Skeletal muscle tissue (tissue), 4 donors: ENCODE measurements at regions not wholly inside any gene's neighbourhood (a gene's known extent, or its start where the extent isn't known, plus 50 kb on each side); places are given as distances from the start of the nearest gene placed in this dataset. TPM values are rescaled to one million over a fixed set of nuclear protein-coding genes. Genes with fewer than 3 reads are reported as not detected.
A peak's percentile ranks its signal among the peaks of the same experiment; 100 is the strongest.
"Not testable (repeated sequence)": the region's sequence is repeated elsewhere in the genome, so short reads cannot be mapped to it uniquely, and the experiment has no call there.

Source experiments
- H3K27ac ChIP-seq: one replicate; pipeline ENCODE4 v1.7.0; 2013; ENCODE audit warnings: mild to moderate bottlenecking, low read depth, low read length, inconsistent platforms
- H3K27me3 ChIP-seq, 3 donors: one replicate each; pipeline ENCODE4 v1.7.0; 2013; ENCODE audit warnings: low read length in 3 of 3; ENCODE audit not compliant: control insufficient read depth in 3 of 3, insufficient read depth in 3 of 3
- H3K36me3 ChIP-seq, 3 donors: one replicate each; pipeline ENCODE4 v1.7.0; 2013; ENCODE audit warnings: low read length in 3 of 3; ENCODE audit not compliant: control insufficient read depth in 3 of 3, insufficient read depth in 3 of 3
- H3K4me1 ChIP-seq, 3 donors: one replicate each; pipeline ENCODE4 v1.7.0; 2013; ENCODE audit warnings: low read length in 3 of 3, mild to moderate bottlenecking in 3 of 3; ENCODE audit not compliant: control insufficient read depth in 3 of 3, insufficient read depth in 3 of 3
- H3K4me3 ChIP-seq, 3 donors: one replicate each; pipeline ENCODE4 v1.7.0; 2013; ENCODE audit warnings: low read length in 3 of 3
- H3K9ac ChIP-seq, 3 donors: one replicate each; pipeline ENCODE4 v1.7.0; 2013; ENCODE audit warnings: low read length in 3 of 3, mild to moderate bottlenecking in 3 of 3, moderate library complexity in 2 of 3, low read depth in 1 of 3
- H3K9me3 ChIP-seq, 3 donors: one replicate each; pipeline ENCODE4 v1.7.0; 2013; ENCODE audit warnings: low read length in 3 of 3; ENCODE audit not compliant: control insufficient read depth in 3 of 3
- small RNA-seq: library from RNA; depleted of rRNA; stranded (forward); fragments of <200 nt; gene quantifications from one replicate; pipeline ENCODE3, GENCODE V24; 2014
- donor health status: Osteomylitis.

DNA sequence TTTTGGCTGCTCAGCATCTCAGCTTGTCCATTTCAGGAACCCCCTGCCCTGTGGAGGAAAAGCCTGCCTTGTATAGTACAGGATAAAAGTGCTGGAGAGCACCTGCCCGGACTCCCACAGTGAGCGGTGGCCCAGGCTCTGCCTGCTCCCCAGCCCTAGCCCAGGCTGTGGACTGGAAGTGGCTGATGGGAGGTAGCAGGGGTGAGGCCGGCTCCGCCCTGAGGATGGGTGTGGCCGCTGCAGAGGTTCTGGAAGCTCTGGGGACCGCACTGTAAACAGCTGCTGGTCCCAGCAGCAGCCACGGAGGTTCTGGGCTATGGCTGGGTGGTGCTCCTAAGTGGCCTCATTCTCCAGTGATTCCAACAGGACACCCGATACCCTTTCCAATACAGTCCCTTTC is 56.6 kb upstream of the HELT start:
- no peak overlapping the region for H3K27ac ChIP-seq
- peaks cover 16 to 18% (median 16%) of the 10 kb centered on the region in 3 donors for H3K4me1 ChIP-seq
- H3K9ac ChIP-seq: no peak overlapping the region
- H3K9me3 ChIP-seq: no peaks in the 10 kb centered on the region
- no peak overlapping the region for H3K4me3 ChIP-seq
- H3K27me3 ChIP-seq: peaks cover 0 to 3% (median 0%) of the 10 kb centered on the region in 3 donors
- H3K36me3 ChIP-seq: no peaks in the 10 kb centered on the region

DNA sequence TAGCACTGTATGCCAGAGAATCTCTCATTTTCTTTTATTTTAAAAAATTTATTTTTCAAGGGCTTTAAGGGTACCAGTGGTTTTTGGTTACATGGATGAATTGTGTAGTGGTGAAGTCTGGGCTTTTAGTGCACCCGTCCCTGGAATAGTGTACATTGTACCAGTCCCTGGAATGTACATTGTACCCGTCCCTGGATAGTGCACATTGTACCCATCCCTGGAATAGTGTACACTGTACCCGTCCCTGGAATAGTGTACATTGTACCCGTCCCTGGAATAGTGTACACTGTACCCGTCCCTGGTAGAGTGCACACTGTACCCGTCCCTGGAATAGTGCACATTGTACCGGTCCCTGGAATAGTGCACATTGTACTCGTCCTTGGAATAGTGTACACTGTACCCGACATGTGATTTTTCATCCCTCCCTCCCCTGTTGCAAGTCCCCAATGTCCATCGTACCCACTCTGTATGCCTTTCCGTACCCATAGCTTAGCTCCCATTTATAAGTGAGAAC is 56.1 kb upstream of the HELT start:
- no peaks in the 10 kb centered on the region for H3K9me3 ChIP-seq
- no peak overlapping the region for H3K27ac ChIP-seq
- no peak overlapping the region for H3K4me3 ChIP-seq
- H3K9ac ChIP-seq: no peak overlapping the region
- H3K36me3 ChIP-seq: no peaks in the 10 kb centered on the region
- peaks cover 16 to 18% (median 16%) of the 10 kb centered on the region in 3 donors for H3K4me1 ChIP-seq
- H3K27me3 ChIP-seq: peaks cover 0 to 3% (median 0%) of the 10 kb centered on the region in 3 donors

DNA sequence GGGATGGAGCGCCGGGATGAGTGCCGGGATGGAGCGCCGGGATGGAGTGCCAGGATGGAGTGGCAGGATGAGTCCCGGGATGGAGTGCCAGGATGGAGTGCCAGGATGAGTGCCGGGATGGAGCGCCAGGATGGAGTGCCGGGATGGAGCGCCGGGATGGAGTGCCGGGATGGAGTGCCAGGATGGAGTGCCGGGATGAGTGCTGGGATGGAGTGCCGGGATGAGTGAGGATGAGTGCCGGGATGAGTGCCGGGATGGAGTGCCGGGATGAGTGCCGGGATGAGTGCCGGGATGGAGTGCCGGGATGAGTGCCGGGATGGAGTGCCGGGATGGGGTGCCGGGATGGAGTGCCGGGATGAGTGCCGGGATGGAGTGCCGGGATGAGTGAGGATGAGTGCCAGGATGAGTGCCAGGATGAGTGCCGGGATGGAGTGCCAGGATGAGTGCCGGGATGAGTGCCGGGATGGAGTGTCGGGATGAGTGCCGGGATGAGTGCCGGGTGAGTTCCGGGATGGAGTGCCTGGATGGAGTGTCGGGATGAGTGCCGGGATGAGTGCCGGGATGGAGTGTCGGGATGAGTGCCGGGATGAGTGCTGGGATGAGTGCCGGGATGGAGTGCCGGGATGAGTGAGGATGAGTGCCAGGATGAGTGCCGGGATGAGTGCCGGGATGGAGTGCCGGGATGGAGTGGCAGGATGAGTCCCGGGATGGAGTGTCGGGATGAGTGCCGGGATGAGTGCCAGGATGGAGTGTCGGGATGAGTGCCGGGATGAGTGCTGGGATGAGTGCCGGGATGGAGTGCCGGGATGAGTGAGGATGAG is 52.9 kb upstream of the HELT start:
- H3K4me1 ChIP-seq: peaks cover 10 to 12% (median 12%) of the 10 kb centered on the region in 3 donors
- not testable (repeated sequence) for H3K27ac ChIP-seq, H3K9me3 ChIP-seq, H3K27me3 ChIP-seq, H3K9ac ChIP-seq, H3K36me3 ChIP-seq, H3K4me3 ChIP-seq

DNA sequence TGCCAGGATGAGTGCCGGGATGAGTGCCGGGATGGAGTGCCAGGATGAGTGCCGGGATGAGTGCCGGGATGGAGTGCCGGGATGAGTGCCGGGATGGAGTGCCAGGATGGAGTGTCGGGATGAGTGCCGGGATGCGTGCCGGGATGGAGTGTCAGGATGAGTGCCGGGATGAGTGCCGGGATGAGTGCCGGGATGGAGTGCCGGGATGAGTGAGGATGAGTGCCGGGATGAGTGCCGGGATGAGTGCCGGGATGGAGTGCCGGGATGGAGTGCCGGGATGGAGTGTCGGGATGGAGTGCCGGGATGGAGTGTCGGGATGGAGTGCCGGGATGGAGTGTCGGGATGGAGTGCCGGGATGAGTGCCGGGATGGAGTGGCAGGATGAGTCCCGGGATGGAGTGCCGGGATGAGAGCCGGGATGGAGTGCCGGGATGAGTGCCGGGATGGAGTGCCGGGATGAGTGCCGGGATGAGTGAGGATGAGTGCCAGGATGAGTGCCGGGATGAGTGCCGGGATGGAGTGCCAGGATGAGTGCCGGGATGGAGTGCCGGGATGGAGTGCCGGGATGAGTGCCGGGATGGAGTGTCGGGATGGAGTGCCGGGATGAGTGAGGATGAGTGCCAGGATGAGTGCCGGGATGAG is 52.1 kb upstream of the HELT start:
- H3K4me1 ChIP-seq: peaks cover 9 to 12% (median 10%) of the 10 kb centered on the region in 3 donors

DNA sequence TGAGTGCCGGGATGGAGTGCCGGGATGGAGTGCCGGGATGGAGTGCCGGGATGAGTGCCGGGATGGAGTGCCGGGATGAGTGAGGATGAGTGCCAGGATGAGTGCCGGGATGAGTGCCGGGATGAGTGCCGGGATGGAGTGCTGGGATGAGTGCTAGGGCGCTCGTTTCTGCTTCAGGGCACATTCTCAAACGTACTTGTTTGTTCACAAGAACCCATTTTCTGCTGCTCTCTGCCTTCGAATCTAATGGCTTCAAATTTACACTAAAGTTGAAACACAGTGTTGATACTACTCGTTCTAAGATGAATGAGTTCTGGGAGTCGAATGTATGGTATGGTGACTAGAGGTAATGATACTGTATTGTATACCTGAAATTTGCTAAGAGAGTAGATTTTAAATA is 50.6 kb upstream of the HELT start:
- H3K4me1 ChIP-seq: peaks cover 9 to 12% (median 10%) of the 10 kb centered on the region in 3 donors

More for the DNA sequence above, 52.1 kb upstream of the HELT start:
- H3K9ac ChIP-seq, H3K27me3 ChIP-seq, H3K36me3 ChIP-seq, H3K4me3 ChIP-seq, H3K27ac ChIP-seq, H3K9me3 ChIP-seq: not testable (repeated sequence)

DNA sequence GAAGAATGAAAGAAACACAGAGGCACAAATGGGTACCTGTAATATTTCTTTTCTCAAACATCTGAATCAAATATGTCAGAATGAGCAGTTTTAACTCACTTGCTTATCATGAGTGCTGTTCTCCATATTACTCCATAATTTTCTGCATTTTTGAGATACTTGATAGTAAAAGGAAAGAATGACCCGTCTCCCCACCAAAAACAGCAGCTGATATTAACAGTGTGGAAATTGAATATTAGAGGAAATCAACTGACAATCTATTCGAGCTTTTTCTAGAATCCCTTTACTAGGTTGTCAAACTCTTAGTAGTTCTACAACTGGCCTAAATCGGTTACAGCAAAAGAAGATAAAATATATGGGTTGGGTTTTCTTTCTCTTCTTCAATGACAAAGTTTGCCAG is 49.9 kb upstream of the HELT start:
- peaks cover 9 to 12% (median 10%) of the 10 kb centered on the region in 3 donors for H3K4me1 ChIP-seq
- peak overlapping the region in 1 of 3 donors; percentile 23 for H3K9ac ChIP-seq

More for the DNA sequence above, 50.6 kb upstream of the HELT start:
- not testable (repeated sequence) for H3K4me3 ChIP-seq, H3K36me3 ChIP-seq, H3K27me3 ChIP-seq, H3K9me3 ChIP-seq, H3K27ac ChIP-seq, H3K9ac ChIP-seq

More for the DNA sequence above, 49.9 kb upstream of the HELT start:
- no peak overlapping the region for H3K4me3 ChIP-seq
- no peaks in the 10 kb centered on the region for H3K27me3 ChIP-seq
- no peaks in the 10 kb centered on the region for H3K9me3 ChIP-seq
- H3K36me3 ChIP-seq: no peaks in the 10 kb centered on the region
- H3K27ac ChIP-seq: no peak overlapping the region

Small RNA genes in the stretch of these regions (small RNA-seq; reads per million reads assigned to genes)
- gene MIR4455: not detected
